ENCODE measurements at regions not wholly inside any gene's neighbourhood (a gene's known extent, or its start where the extent isn't known, plus 50 kb on each side); places are given as distances from the start of the nearest gene placed in this dataset.

GRCh38 chr14:101669629-101670028 is 91.9 kb upstream of the PPP2R5C start:
- TF ChIP-seq CTCF (IDR thresholded peaks at IDR 0.05) (no peak), POLR2A (IDR thresholded peaks at IDR 0.05; ENCODE audit: low read depth) (no peak), POLR2AphosphoS5 (IDR thresholded peaks at IDR 0.05) (no peak)

All from esophagus muscularis mucosa (tissue), 3 donors.